CD4-positive, alpha-beta T cell treated with Interleukin-4 for 4 hours (primary cell): ENCODE measurements at regions not wholly inside any gene's neighbourhood (a gene's known extent, or its start where the extent isn't known, plus 50 kb on each side); places are given as distances from the start of the nearest gene placed in this dataset.

ENCODE experiments used
- DNase-seq: peaks from one replicate; pipeline ENCODE4 v3.0.0-alpha.2; 2020

GRCh38 chr15:96222981-96223380, 107.5 kb upstream of the NR2F2 start:
- no peak for DNase-seq

GRCh38 chr15:96223939-96224338, 106.6 kb upstream of the NR2F2 start:
- no peak for DNase-seq

- DNase-seq = no peak
Observed at GRCh38 chr15:96225642-96226259, 104.7 kb upstream of the NR2F2 start.

- DNase-seq = no peak
Observed at GRCh38 chr15:96230526-96231181, 99.8 kb upstream of the NR2F2 start.

GRCh38 chr15:96232335-96232734, 98.2 kb upstream of the NR2F2 start:
- DNase-seq = no peak

- no peak for DNase-seq
Observed at GRCh38 chr15:96234109-96234892, 96.2 kb upstream of the NR2F2 start.

- DNase-seq = no peak
Observed at GRCh38 chr15:96237002-96237401, 93.5 kb upstream of the NR2F2 start.

GRCh38 chr15:96242761-96243160, 87.7 kb upstream of the NR2F2 start:
- no peak for DNase-seq

GRCh38 chr15:96243701-96244100, 86.8 kb upstream of the NR2F2 start:
- no peak for DNase-seq

GRCh38 chr15:96245252-96245651, 85.2 kb upstream of the NR2F2 start:
- no peak for DNase-seq

GRCh38 chr15:96246057-96246456, 84.4 kb upstream of the NR2F2 start:
- no peak for DNase-seq

GRCh38 chr15:96247621-96248305, 82.7 kb upstream of the NR2F2 start:
- no peak for DNase-seq

- DNase-seq = no peak
Observed at GRCh38 chr15:96252148-96252547, 78.4 kb upstream of the NR2F2 start.

- no peak for DNase-seq
Observed at GRCh38 chr15:96253006-96253747, 77.3 kb upstream of the NR2F2 start.

GRCh38 chr15:96254173-96254572, 76.3 kb upstream of the NR2F2 start:
- DNase-seq = no peak

- no peak for DNase-seq
Observed at GRCh38 chr15:96255599-96255998, 74.9 kb upstream of the NR2F2 start.

- no peak for DNase-seq
Observed at GRCh38 chr15:96261575-96262034, 68.9 kb upstream of the NR2F2 start.

- DNase-seq = no peak
Observed at GRCh38 chr15:96262097-96262496, 68.4 kb upstream of the NR2F2 start.

- DNase-seq = no peak
Observed at GRCh38 chr15:96262549-96263489, 67.7 kb upstream of the NR2F2 start.

- DNase-seq = no peak
Observed at GRCh38 chr15:96264351-96264798, 66.1 kb upstream of the NR2F2 start.

- DNase-seq = no peak
Observed at GRCh38 chr15:96264801-96265515, 65.5 kb upstream of the NR2F2 start.
